NCI-H748 (cell line): ENCODE measurements at regions not wholly inside any gene's neighbourhood (a gene's known extent, or its start where the extent isn't known, plus 50 kb on each side); places are given as distances from the start of the nearest gene placed in this dataset.

Source experiments
- DNase-seq: peaks from one replicate; lab custom pipeline; 2025; ENCODE audit not compliant: unreplicated experiment; lab: John Stamatoyannopoulos, UW

GRCh38 chr9:118459913-118460312 lies 755.7 kb downstream of the TLR4 start:
- peak; percentile 95 for DNase-seq

GRCh38 chr9:118463419-118463818 lies 759.2 kb downstream of the TLR4 start:
- no peak for DNase-seq

- DNase-seq: peak; percentile 81
These were observed 769.3 kb downstream of the TLR4 start for GRCh38 chr9:118473521-118473920.

- no peak for DNase-seq
These were observed 774.5 kb downstream of the TLR4 start for GRCh38 chr9:118478752-118479151.

GRCh38 chr9:118482306-118482705 lies 778.1 kb downstream of the TLR4 start:
- no peak for DNase-seq

- DNase-seq: no peak
These were observed 779.5 kb downstream of the TLR4 start for GRCh38 chr9:118483677-118484076.

GRCh38 chr9:118503236-118503635 lies 799.0 kb downstream of the TLR4 start:
- no peak for DNase-seq

- DNase-seq: no peak
These were observed 806.5 kb downstream of the TLR4 start for GRCh38 chr9:118510711-118511110.

GRCh38 chr9:118515947-118516346 lies 811.7 kb downstream of the TLR4 start:
- DNase-seq: no peak

GRCh38 chr9:118521261-118521660 lies 817.1 kb downstream of the TLR4 start:
- DNase-seq: no peak

- DNase-seq: peak; percentile 89
These were observed 818.2 kb downstream of the TLR4 start for GRCh38 chr9:118522093-118523028.

- no peak for DNase-seq
These were observed 823.1 kb downstream of the TLR4 start for GRCh38 chr9:118527261-118527660.

GRCh38 chr9:118529210-118529609 lies 825.0 kb downstream of the TLR4 start:
- no peak for DNase-seq

- DNase-seq: no peak
These were observed 825.5 kb downstream of the TLR4 start for GRCh38 chr9:118529624-118530214.

- DNase-seq: no peak
These were observed 828.4 kb downstream of the TLR4 start for GRCh38 chr9:118532592-118532991.

GRCh38 chr9:118533101-118533500 lies 828.9 kb downstream of the TLR4 start:
- no peak for DNase-seq

- no peak for DNase-seq
These were observed 829.6 kb downstream of the TLR4 start for GRCh38 chr9:118533850-118534249.

- DNase-seq: no peak
These were observed 832.0 kb downstream of the TLR4 start for GRCh38 chr9:118536153-118536552.

GRCh38 chr9:118538959-118539358 lies 830.3 kb downstream of the BRINP1 start:
- DNase-seq: no peak

GRCh38 chr9:118553465-118553864 lies 815.8 kb downstream of the BRINP1 start:
- DNase-seq: no peak

GRCh38 chr9:118554987-118555386 lies 814.2 kb downstream of the BRINP1 start:
- DNase-seq: no peak

- DNase-seq: no peak
These were observed 811.2 kb downstream of the BRINP1 start for GRCh38 chr9:118558026-118558425.
